ENCODE measurements at regions not wholly inside any gene's neighbourhood (a gene's known extent, or its start where the extent isn't known, plus 50 kb on each side); places are given as distances from the start of the nearest gene placed in this dataset.

DNA sequence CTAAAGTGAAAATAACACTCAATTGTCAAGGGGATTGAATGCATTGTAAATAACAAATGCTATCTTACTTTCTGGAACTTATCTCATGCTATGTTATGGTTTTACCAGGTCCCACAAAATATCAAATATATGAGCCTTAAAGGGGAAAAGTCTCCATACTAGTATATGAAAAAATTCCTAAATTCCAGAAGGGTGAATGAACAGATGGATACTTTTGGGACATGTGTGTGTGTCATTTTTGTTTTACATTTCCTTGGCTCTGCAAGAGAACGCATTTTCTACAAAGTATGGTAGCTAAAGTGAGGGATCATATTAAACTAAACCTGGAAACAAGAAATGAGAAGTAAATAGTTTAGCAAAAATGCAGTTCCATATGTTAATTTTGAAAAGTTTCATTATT lies 682.8 kb downstream of the INHBA start:
- no peak overlapping the region for H3K23ac ChIP-seq (ENCODE audit: insufficient read length, low read depth, low read length)
- WGBS (ENCODE audit: extremely low coverage, insufficient read length, low lambda C conversion rate): no CpG with 5 or more reads among the region's 1 CpG
- no peak overlapping the region for H2AFZ ChIP-seq (ENCODE audit: low read length)
- no peaks in the 10 kb centered on the region for H3K9me3 Mint-ChIP-seq
- H3K27me3 ChIP-seq (ENCODE audit: insufficient read depth, low read length): no peaks in the 10 kb centered on the region
- H3K4ac ChIP-seq (ENCODE audit: low read depth, low read length): no peak overlapping the region
- no peaks in the 10 kb centered on the region for H3K36me3 Mint-ChIP-seq (ENCODE audit: insufficient read depth in 1 of 3, low read depth in 3 of 3)
- H3K27me3 Mint-ChIP-seq (ENCODE audit: low read depth): no peaks in the 10 kb centered on the region
- no peak overlapping the region for H3K4me2 ChIP-seq (ENCODE audit: insufficient read depth, insufficient read length, low read length)
- no peak overlapping the region for H2BK120ac ChIP-seq (ENCODE audit: low read depth, low read length, poor library complexity, severe bottlenecking)
- no peaks in the 10 kb centered on the region for H3K79me2 ChIP-seq (ENCODE audit: insufficient read depth, low read length)
- H3K9ac ChIP-seq (ENCODE audit: extremely low read depth, insufficient read length, low read length): no peak overlapping the region
- H2BK5ac ChIP-seq (ENCODE audit: insufficient read length, low read length): no peak overlapping the region
- H2BK20ac ChIP-seq (ENCODE audit: low read depth, low read length, poor library complexity, severe bottlenecking): no peak overlapping the region
- H3K14ac ChIP-seq (ENCODE audit: insufficient read depth, low read length): no peak overlapping the region
- no peak overlapping the region for H3K18ac ChIP-seq (ENCODE audit: insufficient read length, low read depth, low read length)
- no peaks in the 10 kb centered on the region for H3K79me1 ChIP-seq (ENCODE audit: insufficient read depth, low read depth, low read length, poor library complexity, severe bottlenecking)
- no peak overlapping the region for H3K4me3 Mint-ChIP-seq
- H3K27ac ChIP-seq (ENCODE audit: insufficient read length, low read depth, low read length): no peak overlapping the region
- no peaks in the 10 kb centered on the region for H3K9me3 ChIP-seq (ENCODE audit: control insufficient read depth, low read depth, low read length)
- H4K8ac ChIP-seq (replicated peaks; ENCODE audit: insufficient read length, low read depth, low read length): no peak overlapping the region
- no peak overlapping the region for H3T11ph ChIP-seq (ENCODE audit: low read length)
- H2BK12ac ChIP-seq (ENCODE audit: insufficient read length, low read depth, low read length): no peak overlapping the region
- H2AK5ac ChIP-seq (ENCODE audit: insufficient read length, low read length): no peak overlapping the region
- no peak overlapping the region for H3K56ac ChIP-seq (ENCODE audit: insufficient read length, low read depth, low read length)
- no peak overlapping the region for H3K27ac Mint-ChIP-seq
- no peak overlapping the region for H4K5ac ChIP-seq (ENCODE audit: insufficient read length, low read depth, low read length)
- no peaks in the 10 kb centered on the region for H4K20me1 ChIP-seq (ENCODE audit: control insufficient read depth, insufficient read depth, insufficient read length)
- H3K4me1 ChIP-seq (ENCODE audit: insufficient read depth, low read length): no peaks in the 10 kb centered on the region
- H4K91ac ChIP-seq (ENCODE audit: insufficient read length, low read depth, low read length): no peak overlapping the region
- no peak overlapping the region for H2BK15ac ChIP-seq (ENCODE audit: low read depth, low read length)
- H3K23me2 ChIP-seq (ENCODE audit: insufficient read length, low read depth, low read length, poor library complexity, severe bottlenecking): no peaks in the 10 kb centered on the region
- TF ChIP-seq, protein P1, sequence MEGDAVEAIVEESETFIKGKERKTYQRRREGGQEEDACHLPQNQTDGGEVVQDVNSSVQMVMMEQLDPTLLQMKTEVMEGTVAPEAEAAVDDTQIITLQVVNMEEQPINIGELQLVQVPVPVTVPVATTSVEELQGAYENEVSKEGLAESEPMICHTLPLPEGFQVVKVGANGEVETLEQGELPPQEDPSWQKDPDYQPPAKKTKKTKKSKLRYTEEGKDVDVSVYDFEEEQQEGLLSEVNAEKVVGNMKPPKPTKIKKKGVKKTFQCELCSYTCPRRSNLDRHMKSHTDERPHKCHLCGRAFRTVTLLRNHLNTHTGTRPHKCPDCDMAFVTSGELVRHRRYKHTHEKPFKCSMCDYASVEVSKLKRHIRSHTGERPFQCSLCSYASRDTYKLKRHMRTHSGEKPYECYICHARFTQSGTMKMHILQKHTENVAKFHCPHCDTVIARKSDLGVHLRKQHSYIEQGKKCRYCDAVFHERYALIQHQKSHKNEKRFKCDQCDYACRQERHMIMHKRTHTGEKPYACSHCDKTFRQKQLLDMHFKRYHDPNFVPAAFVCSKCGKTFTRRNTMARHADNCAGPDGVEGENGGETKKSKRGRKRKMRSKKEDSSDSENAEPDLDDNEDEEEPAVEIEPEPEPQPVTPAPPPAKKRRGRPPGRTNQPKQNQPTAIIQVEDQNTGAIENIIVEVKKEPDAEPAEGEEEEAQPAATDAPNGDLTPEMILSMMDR (conservative IDR thresholded peaks at IDR 0.05): no peak
- no peaks in the 10 kb centered on the region for H3K4me1 Mint-ChIP-seq
- no peak for DNase-seq

Measured in H9 (cell line).